22Rv1 (cell line): ENCODE measurements at regions not wholly inside any gene's neighbourhood (a gene's known extent, or its start where the extent isn't known, plus 50 kb on each side); places are given as distances from the start of the nearest gene placed in this dataset.

Experiments
- ZFX ChIP-seq: fragments of 450-650 bp; IDR thresholded peaks from 2 replicates; pipeline ENCODE4 v1.6.1; 2017; ENCODE audit warnings: antibody characterized with exemption, borderline replicate concordance
- TF ChIP-seq, protein P1 (sequence below): fragments of 450-650 bp; IDR thresholded peaks from 2 replicates; pipeline ENCODE4 v1.5.1; 2017; ENCODE audit warnings: mild to moderate bottlenecking

DNA sequence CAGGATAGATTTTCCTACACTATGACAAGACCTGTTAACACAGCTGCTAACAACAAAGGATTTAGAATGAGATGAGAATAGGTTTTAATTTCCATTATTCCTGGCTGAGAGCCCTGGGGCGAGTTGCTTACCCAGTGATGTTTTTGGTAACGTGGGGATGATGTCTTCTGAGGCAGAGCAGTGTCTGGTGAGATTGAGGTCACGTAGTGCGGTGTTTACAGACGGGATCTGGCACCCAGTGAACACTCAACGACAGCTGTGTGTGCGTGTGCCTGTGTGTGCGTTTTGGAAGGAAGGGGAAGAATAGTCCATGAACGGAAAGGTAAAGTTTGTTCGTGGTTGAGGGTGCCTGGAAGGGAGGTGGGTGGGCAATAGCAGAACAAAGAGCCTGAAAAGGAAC lies 384.7 kb downstream of the C6orf118 start:
- TF ChIP-seq, protein P1, sequence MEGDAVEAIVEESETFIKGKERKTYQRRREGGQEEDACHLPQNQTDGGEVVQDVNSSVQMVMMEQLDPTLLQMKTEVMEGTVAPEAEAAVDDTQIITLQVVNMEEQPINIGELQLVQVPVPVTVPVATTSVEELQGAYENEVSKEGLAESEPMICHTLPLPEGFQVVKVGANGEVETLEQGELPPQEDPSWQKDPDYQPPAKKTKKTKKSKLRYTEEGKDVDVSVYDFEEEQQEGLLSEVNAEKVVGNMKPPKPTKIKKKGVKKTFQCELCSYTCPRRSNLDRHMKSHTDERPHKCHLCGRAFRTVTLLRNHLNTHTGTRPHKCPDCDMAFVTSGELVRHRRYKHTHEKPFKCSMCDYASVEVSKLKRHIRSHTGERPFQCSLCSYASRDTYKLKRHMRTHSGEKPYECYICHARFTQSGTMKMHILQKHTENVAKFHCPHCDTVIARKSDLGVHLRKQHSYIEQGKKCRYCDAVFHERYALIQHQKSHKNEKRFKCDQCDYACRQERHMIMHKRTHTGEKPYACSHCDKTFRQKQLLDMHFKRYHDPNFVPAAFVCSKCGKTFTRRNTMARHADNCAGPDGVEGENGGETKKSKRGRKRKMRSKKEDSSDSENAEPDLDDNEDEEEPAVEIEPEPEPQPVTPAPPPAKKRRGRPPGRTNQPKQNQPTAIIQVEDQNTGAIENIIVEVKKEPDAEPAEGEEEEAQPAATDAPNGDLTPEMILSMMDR: no peak
- TF ChIP-seq ZFX: no peak
